HG02973 (cell line): ENCODE measurements at regions not wholly inside any gene's neighbourhood (a gene's known extent, or its start where the extent isn't known, plus 50 kb on each side); places are given as distances from the start of the nearest gene placed in this dataset.
"Not testable (repeated sequence)": the region's sequence is repeated elsewhere in the genome, so short reads cannot be mapped to it uniquely, and the experiment has no call there.

ENCODE experiments used
- ATAC-seq: cut with Tn5 transposase; IDR thresholded peaks from one replicate; pipeline ENCODE4 v1.9.1; 2021; ENCODE audit warnings: moderate library complexity; ENCODE audit not compliant: unreplicated experiment

DNA sequence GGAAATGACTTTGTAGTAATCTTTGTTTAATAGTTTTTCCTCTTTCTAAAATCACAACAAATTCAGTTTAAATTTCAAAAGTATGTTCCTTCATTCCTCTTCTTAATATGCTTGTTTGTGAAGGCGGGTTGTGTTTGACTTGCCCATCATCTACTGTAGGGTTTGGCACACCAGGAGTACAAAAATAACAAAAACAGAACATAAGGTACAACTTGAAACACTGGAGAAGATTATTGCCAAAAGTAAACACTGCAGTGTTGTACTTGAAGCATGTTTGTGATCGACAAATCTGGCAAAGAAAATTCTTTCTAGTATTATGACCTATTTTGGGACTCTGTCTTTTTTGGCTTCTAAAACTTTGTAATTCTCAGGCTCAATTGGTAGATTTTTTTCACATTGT, 518.6 kb downstream of the SLITRK5 start:
- no peak for ATAC-seq

DNA sequence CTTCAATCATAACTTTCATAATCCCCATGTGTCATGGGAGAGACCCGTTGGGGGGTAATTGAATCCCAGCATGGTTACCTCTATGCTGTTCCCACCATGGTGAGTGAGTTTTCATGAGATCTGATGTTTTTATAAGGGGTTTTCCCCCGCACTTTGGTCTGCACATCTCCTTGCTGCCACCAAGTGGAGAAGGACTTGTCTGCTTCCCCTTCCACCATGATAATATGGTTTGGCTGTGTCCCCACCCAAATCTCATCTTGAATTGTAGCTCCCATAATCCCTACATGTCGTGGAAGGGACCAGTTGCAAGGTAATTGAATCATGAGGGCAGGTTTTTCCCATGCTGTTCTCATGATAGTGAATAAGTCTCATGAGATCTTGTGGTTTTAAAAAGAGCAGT, 524.9 kb downstream of the SLITRK5 start:
- no peak for ATAC-seq

- ATAC-seq: no peak
Observed at GRCh38 chr13:88217372-88217771, 546.2 kb downstream of the SLITRK5 start.

DNA sequence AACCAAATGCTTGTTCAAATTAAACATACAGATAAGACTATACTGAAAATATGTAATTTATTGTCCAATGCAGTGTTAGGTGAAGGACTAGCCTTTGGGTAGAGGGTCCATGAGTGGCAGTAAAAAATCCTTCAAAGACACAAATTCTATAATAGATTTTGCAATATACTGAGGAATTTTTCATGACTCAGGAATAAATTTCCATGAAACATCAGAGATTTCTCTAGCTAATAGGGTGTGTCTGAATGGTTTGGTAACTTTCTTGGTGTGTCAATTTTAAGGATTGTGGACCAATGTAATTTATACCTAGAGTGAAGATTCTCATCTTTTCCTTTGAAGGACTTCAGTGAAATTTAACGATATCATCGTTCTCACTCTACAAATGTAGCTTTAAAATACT, 546.7 kb downstream of the SLITRK5 start:
- no peak for ATAC-seq

DNA sequence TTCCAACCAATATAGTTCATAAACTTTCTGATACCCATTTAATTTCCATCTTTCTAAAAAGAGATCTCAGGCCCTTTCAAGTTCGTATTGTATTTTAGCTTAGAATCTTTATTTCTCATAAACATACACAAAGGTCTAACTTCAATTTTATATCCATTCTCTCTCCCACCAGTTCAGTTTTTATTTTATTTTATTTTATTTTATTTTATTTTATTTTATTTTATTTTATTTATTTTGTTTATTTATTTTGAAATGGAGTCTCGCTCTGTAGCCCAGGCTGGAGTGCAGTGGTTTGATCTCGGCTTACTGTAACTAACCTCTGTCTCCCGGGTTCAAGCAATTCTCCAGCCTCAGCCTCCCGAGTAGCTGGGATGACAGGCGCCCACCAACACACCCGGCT, 552.8 kb downstream of the SLITRK5 start:
- no peak for ATAC-seq

GRCh38 chr13:88235441-88235840, 564.3 kb downstream of the SLITRK5 start:
- no peak for ATAC-seq

DNA sequence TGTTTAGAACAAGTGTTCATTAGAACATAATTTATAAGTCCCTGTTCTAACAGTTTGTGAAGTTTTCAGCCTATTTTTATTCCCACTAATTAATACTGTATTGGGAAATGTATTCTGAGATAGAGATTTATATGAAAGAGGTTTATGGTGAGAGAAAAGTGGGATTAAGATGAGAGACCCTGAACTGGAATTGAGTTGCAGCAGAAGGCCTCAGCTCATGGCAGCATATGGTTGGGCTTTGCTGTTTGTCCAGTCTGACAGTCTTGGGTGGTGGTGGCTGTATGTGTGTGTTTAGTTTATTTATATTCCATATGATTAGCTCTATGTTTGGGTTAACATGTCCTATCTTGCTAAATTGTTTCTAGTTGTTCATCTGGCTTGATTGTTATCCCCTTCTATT, 575.1 kb downstream of the SLITRK5 start:
- no peak for ATAC-seq

DNA sequence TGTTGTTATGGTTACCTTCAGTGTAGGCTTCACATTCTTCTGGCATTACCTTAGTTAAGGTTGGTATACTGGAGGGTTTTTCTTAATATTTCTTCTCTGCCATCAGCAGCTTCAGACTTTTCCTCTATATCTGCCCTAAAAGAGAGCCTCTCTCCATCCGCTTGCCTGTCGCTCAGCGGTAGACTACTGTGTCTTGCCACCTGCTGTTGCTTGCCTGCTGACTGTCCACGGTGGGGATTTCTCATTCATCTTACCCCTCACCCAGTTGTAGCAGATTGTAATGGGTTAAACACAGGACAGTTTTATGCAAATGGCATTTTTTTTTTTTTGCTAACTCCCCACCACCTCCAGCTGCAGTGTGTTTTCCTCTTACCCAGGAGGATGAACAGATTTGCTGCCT, 577.2 kb downstream of the SLITRK5 start:
- ATAC-seq: no peak

DNA sequence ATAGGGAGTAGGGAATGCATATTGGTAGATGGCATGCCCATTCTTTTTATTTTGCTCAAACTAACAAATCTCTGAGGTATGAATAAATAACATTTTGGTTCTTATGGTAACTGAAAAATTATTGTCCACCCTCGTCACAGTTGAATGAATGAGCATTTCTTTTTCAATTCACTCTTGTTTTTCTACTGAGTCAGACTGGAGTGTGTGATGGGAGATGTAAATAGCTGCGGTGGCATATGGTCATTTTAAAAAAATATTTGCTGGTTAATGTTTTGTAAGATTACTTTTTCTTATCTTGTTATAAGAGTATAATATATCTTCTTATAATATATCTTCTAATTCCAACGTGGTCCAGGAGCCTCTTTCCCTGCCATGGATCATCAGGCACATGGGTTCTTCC, 586.5 kb downstream of the SLITRK5 start:
- no peak for ATAC-seq

DNA sequence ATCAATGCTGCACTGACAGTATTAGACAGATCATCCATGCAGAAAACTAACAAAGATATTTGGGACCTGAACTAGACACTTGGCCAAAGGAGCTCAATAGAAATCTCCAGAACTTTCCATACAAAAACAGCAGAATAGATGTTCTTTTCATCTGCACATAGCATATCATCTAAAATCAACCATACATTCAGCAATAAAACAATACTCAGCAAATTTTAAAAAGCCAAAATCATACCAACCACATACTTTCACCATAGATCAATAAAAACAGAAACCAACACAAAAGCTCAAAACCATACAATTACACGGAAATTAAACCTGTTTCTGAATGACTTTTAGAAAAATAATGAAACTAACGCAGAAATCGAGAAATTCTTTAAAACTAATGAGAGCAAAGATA, 592.6 kb downstream of the SLITRK5 start:
- ATAC-seq: no peak

DNA sequence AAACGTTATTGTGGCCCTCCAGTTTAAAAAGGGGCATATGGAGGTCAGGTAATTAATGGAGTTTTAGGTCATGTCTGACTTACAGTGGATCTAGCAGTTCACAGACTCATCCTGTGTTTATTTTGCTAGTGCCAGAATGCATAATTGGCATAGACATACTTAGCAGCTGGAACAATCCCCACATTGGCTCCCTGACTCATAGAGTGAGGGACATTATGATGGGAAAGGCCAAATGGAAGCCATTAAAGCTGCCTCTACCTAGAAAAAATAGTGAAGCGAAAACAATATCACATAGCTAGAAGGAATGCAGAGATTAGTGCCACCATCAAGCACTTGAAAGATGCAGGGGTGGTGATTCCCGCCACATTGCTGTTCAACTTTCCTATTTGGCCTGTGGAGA, 610.7 kb downstream of the SLITRK5 start:
- no peak for ATAC-seq

- no peak for ATAC-seq
Observed at GRCh38 chr13:88285329-88285728, 614.2 kb downstream of the SLITRK5 start.

DNA sequence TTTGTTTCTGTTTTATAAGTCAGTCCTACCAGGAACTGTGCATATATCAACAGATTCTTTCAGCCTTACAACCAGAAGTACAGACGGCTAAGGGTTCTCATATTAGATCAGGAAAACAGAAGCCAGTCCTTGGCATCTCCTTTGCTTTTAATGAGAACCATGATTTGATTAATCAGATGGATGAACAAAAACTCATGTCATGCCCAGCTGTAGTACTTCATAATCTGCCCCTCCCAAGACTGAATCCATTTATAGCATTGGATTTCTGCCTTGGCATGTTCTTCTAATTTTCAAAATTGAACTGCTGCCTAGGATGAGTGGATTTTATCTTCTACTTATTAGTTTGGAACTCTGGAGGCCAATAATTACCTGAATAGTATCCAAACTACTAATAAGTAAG, 617.2 kb downstream of the SLITRK5 start:
- ATAC-seq: no peak

- not testable (repeated sequence) for ATAC-seq
Observed at GRCh38 chr13:88291731-88292130, 620.6 kb downstream of the SLITRK5 start.

- no peak for ATAC-seq
Observed at GRCh38 chr13:88294368-88294767, 623.2 kb downstream of the SLITRK5 start.

GRCh38 chr13:88303157-88303556, 632.0 kb downstream of the SLITRK5 start:
- ATAC-seq: no peak

DNA sequence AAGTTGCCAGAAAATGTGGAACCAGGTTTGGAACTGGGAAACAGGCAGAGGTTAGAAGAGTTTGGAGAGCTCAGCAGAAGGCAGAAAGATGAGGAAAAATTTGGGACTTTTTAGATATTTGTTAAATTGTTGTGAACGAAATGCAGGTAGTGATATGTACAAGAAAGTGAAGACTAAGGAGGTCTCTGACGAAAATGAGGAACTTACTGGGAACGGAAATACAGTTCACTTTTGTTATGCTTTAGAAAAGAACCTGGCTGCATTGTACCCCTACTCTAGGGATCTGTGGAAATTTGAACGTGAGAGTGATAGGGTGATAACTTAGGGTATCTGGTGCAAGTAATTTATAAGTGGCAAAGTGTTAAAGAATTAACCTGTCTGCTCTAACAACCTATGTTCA, 632.4 kb downstream of the SLITRK5 start:
- no peak for ATAC-seq

GRCh38 chr13:88314496-88314895, 643.3 kb downstream of the SLITRK5 start:
- no peak for ATAC-seq

- ATAC-seq: no peak
Observed at GRCh38 chr13:88329066-88329465, 657.9 kb downstream of the SLITRK5 start.

DNA sequence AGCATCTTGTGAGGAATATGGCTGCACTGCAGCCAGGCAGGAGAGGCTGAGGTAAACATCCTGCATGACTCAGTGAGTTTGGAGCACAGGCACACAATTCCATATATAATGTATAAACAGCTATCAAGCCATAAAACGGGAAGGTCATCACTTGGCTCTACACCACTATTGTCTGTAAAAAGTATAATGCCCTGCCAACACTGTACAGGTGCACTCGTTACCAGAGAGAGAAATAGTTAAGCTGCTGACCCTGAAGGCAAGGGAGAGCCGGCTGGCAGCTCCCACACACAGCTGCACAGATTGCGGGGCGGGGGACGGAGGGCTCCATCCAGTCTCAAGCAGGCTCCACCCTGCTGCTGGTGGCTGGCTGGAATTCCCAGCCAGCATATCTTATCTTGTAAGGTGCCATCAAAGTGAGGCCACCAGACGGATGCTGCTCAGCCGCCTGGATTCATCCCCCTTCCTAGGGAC, 668.1 kb downstream of the SLITRK5 start:
- ATAC-seq: no peak

- no peak for ATAC-seq
Observed at GRCh38 chr13:88345171-88345847, 674.1 kb downstream of the SLITRK5 start.

DNA sequence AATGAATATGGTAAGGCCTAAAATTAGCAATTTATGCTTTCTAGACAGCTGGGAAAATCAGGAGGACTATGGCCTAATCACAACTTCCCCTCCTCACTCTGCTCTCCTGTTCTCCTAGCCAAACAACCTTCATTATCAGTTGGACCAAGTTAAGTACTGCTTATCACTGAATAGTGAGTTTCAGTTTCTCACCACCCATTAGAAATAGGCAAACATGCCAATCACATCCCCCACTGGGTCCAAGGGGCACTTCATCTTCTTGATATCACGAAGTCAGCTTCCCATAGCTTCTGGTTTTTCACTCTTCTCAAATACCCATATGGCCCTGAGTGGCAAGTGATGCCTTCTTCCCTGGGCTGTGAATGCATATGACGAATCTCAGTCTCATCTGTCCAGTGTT, 689.6 kb downstream of the SLITRK5 start:
- ATAC-seq: no peak

GRCh38 chr13:88369866-88370265, 698.7 kb downstream of the SLITRK5 start:
- no peak for ATAC-seq
